Caco-2 (cell line): ENCODE measurements at regions not wholly inside any gene's neighbourhood (a gene's known extent, or its start where the extent isn't known, plus 50 kb on each side); places are given as distances from the start of the nearest gene placed in this dataset.

Source experiments
- BruUV-seq: library from RNA; stranded (reverse); fragments of 400-500 nt; replicated peaks from 2 replicates; lab custom pipeline; 2021; lab: Mats Ljungman, UMichigan
- CTCF ChIA-PET: fragments of 300-600 bp; sonication (Branson Sonifier 250); formaldehyde crosslinking; loops from one replicate; lab custom pipeline; 2022; ENCODE audit warnings: antibody characterized with exemption; lab: Charles Lee
- POLR2A ChIA-PET: fragments of 300-600 bp; sonication (Branson Sonifier 250); formaldehyde crosslinking; loops from one replicate; lab custom pipeline; 2022; ENCODE audit warnings: antibody characterized with exemption; lab: Charles Lee
- DNase-seq, 2 experiments: peaks; one replicate each; pipeline versions ENCODE4 v3.0.0 to v3.0.0-alpha.2; 2020 to 2022
- H3K27me3 ChIP-seq: replicated peaks from 2 replicates; pipeline ENCODE4 v1.6.0; 2011; ENCODE audit warnings: low read length; ENCODE audit not compliant: control insufficient read depth, insufficient read depth
- H3K36me3 ChIP-seq: 2 replicates; pipeline ENCODE4 v1.5.1; 2011; ENCODE audit warnings: low read length; ENCODE audit not compliant: control insufficient read depth, insufficient read depth
- H3K4me1 ChIP-seq: fragments of 250-450 bp; sonication (Bioruptor Pico); 2 replicates; pipeline ENCODE4 v1.5.1; 2020; ENCODE audit warnings: mild to moderate bottlenecking
- H3K4me3 ChIP-seq: 2 replicates; pipeline ENCODE4 v1.5.1; 2011; ENCODE audit warnings: low read depth, mild to moderate bottlenecking, control low read depth, low read length
- H3K9me3 ChIP-seq: fragments of 250-450 bp; sonication (Bioruptor Pico); 2 replicates; pipeline ENCODE4 v1.5.1; 2020; ENCODE audit warnings: mild to moderate bottlenecking, moderate library complexity
- H3K27ac Mint-ChIP-seq: one replicate; pipeline ENCODE4 v1.8.0; 2022; ENCODE audit warnings: mixed read lengths; ENCODE audit not compliant: unreplicated experiment
- H3K27me3 Mint-ChIP-seq: one replicate; pipeline ENCODE4 v1.8.0; 2022; ENCODE audit warnings: mixed read lengths; ENCODE audit not compliant: insufficient read depth, unreplicated experiment
- H3K36me3 Mint-ChIP-seq: one replicate; pipeline ENCODE4 v1.8.0; 2022; ENCODE audit warnings: mild to moderate bottlenecking, mixed read lengths; ENCODE audit not compliant: insufficient read depth, unreplicated experiment
- H3K4me1 Mint-ChIP-seq: one replicate; pipeline ENCODE4 v1.8.0; 2022; ENCODE audit warnings: low read depth, mixed read lengths; ENCODE audit not compliant: unreplicated experiment
- H3K4me3 Mint-ChIP-seq: one replicate; pipeline ENCODE4 v1.8.0; 2022; ENCODE audit warnings: mild to moderate bottlenecking, moderate library complexity, mixed read lengths; ENCODE audit not compliant: unreplicated experiment
- H3K9me3 Mint-ChIP-seq: one replicate; pipeline ENCODE4 v1.8.0; 2022; ENCODE audit warnings: mixed read lengths; ENCODE audit not compliant: unreplicated experiment
- intact Hi-C: fragments of 100-400 bp; cut with micrococcal nuclease; formaldehyde crosslinking; loops from one replicate; pipeline ENCODE4 v1.10.0; 2022; ENCODE audit not compliant: unreplicated experiment
- TF ChIP-seq, protein P1 (sequence below), 2 experiments: fragments of 200-600 bp in 1 of 2; IDR thresholded peaks; 1 replicate in 1 of 2; 2 replicates in 1 of 2; pipeline versions ENCODE4 v1.5.1 to v1.8.0; 2011 to 2022; ENCODE audit warnings: antibody characterized with exemption in 1 of 2, control low read depth in 1 of 2, inconsistent platforms in 1 of 2, low read depth in 1 of 2, low read length in 1 of 2, mild to moderate bottlenecking in 1 of 2, moderate library complexity in 1 of 2; ENCODE audit not compliant: insufficient read depth in 1 of 2, severe bottlenecking in 1 of 2, unreplicated experiment in 1 of 2

DNA sequence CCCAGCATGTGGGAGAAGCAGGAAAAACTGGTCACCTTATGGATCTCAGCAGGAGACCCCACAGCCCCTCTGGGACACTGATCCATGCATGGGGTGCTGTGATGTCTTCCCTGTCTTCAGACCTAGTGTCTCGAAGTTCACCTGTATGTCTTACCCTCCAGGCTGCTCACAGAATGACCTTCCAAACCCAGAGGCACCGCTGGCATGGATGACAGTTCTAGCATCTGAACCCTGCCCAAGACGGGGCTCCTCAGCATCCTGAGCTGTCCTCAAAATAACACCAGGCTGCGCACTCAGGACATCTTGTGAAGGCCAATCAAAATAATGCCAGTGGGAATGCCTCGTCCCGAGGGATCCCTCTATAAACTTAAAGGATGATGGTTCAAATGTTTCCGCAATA, 824.9 kb downstream of the TBC1D22A start:
- Mint-ChIP-seq H3K27ac (no peak overlapping the region), H3K27me3 (peaks cover 8% of the 10 kb centered on the region), H3K4me3 (no peak overlapping the region), H3K9me3 (no peaks in the 10 kb centered on the region), H3K36me3 (no peaks in the 10 kb centered on the region), H3K4me1 (no peaks in the 10 kb centered on the region)
- no peaks in the 10 kb centered on the region for H3K4me1 ChIP-seq
- no TSS peak for BruUV-seq
- H3K4me3 ChIP-seq, result no peak overlapping the region
- intact Hi-C loops, result no loop called here
- CTCF ChIA-PET, result no interaction called here
- POLR2A ChIA-PET, result no interaction called here
- no peaks in the 10 kb centered on the region for H3K36me3 ChIP-seq
- H3K27me3 ChIP-seq, result no peaks in the 10 kb centered on the region
- H3K9me3 ChIP-seq, result no peaks in the 10 kb centered on the region; the same call in 1 of the 2 replicates
- no peak for DNase-seq
- TF ChIP-seq, protein P1, sequence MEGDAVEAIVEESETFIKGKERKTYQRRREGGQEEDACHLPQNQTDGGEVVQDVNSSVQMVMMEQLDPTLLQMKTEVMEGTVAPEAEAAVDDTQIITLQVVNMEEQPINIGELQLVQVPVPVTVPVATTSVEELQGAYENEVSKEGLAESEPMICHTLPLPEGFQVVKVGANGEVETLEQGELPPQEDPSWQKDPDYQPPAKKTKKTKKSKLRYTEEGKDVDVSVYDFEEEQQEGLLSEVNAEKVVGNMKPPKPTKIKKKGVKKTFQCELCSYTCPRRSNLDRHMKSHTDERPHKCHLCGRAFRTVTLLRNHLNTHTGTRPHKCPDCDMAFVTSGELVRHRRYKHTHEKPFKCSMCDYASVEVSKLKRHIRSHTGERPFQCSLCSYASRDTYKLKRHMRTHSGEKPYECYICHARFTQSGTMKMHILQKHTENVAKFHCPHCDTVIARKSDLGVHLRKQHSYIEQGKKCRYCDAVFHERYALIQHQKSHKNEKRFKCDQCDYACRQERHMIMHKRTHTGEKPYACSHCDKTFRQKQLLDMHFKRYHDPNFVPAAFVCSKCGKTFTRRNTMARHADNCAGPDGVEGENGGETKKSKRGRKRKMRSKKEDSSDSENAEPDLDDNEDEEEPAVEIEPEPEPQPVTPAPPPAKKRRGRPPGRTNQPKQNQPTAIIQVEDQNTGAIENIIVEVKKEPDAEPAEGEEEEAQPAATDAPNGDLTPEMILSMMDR (IDR thresholded peaks at IDR 0.05; ENCODE audit: insufficient read depth in 1 of 2, low read depth in 1 of 2, low read length in 1 of 2, severe bottlenecking in 1 of 2, unreplicated experiment in 1 of 2), result no peak

DNA sequence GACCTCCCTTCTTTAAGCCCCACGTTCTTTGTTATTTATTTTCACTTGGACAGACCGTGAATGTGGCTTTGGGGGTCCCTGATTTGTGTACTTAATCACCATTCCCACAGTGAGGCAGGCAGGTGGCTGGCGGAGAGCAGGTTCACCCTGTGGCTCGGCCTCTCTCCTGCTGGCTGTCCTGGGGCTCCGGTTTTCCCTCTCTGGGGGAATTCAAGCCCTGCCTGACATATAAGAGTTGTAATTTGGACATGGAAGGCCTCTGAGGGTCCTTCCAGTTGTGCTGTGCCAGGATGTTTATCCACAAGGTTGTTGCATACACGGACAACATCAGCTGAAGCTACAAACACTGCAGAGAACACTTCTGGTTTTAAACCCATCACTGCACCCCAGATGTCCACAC, 824.5 kb downstream of the TBC1D22A start:
- no peak for DNase-seq
- Histone ChIP-seq H3K4me3 (no peak overlapping the region), H3K4me1 (no peaks in the 10 kb centered on the region), H3K36me3 (no peaks in the 10 kb centered on the region), H3K27me3 (no peaks in the 10 kb centered on the region), H3K9me3 (no peaks in the 10 kb centered on the region; the same call in 1 of the 2 replicates)
- Mint-ChIP-seq H3K4me3 (no peak overlapping the region), H3K27me3 (peaks cover 8% of the 10 kb centered on the region), H3K36me3 (no peaks in the 10 kb centered on the region), H3K4me1 (no peaks in the 10 kb centered on the region), H3K9me3 (no peaks in the 10 kb centered on the region), H3K27ac (no peak overlapping the region)
- TF ChIP-seq, protein P1 (IDR thresholded peaks at IDR 0.05; ENCODE audit: insufficient read depth in 1 of 2, low read depth in 1 of 2, low read length in 1 of 2, severe bottlenecking in 1 of 2, unreplicated experiment in 1 of 2), result no peak
- CTCF ChIA-PET, result no interaction called here
- POLR2A ChIA-PET, result no interaction called here
- no TSS peak for BruUV-seq
- intact Hi-C loops, result no loop called here

DNA sequence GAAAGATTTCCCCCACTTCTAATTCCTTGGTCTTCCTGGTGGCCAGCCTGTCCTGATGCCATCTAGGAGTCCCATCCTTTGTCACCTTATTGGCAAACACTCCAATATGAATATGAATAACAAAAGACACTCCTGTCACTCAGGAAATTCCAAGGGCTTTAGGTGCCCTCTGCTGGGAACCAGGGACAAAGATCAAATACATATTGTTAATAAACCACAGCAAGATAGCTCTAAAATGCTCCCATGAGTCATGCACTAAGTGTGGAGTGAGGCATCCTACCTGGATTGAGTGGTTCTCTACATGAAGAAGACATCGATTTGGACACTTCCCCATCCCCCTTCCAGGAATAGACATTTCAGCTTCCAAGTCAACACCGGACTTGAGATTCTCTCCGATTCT, 823.6 kb downstream of the TBC1D22A start:
- H3K9me3 ChIP-seq, result no peaks in the 10 kb centered on the region; the same call in 1 of the 2 replicates
- peaks cover 8% of the 10 kb centered on the region for H3K27me3 Mint-ChIP-seq
- no TSS peak for BruUV-seq
- no peak overlapping the region for H3K4me3 Mint-ChIP-seq
- ChIA-PET POLR2A (no interaction called here), CTCF (no interaction called here)
- no peaks in the 10 kb centered on the region for H3K36me3 ChIP-seq
- H3K4me1 ChIP-seq, result no peaks in the 10 kb centered on the region
- H3K36me3 Mint-ChIP-seq, result no peaks in the 10 kb centered on the region
- H3K27ac Mint-ChIP-seq, result no peak overlapping the region
- no peaks in the 10 kb centered on the region for H3K27me3 ChIP-seq
- H3K4me3 ChIP-seq, result no peak overlapping the region
- no peaks in the 10 kb centered on the region for H3K9me3 Mint-ChIP-seq
- TF ChIP-seq, protein P1 (IDR thresholded peaks at IDR 0.05; ENCODE audit: insufficient read depth in 1 of 2, low read depth in 1 of 2, low read length in 1 of 2, severe bottlenecking in 1 of 2, unreplicated experiment in 1 of 2), result no peak
- no peak for DNase-seq
- intact Hi-C loops, result no loop called here
- H3K4me1 Mint-ChIP-seq, result no peaks in the 10 kb centered on the region
